Lower leg skin (tissue), 4 donors: ENCODE measurements at regions not wholly inside any gene's neighbourhood (a gene's known extent, or its start where the extent isn't known, plus 50 kb on each side); places are given as distances from the start of the nearest gene placed in this dataset.
A peak's percentile ranks its signal among the peaks of the same experiment; 100 is the strongest.

Experiments
- DNase-seq, 2 donors: peaks; one replicate each; pipeline ENCODE4 v3.0.0-alpha.2; 2019; ENCODE audit warnings: low spot score in 2 of 2
- H3K4me3 ChIP-seq: fragments of 200-600 bp; sonication (generic); 2 replicates; pipeline ENCODE4 v1.5.1; 2017; ENCODE audit warnings: mild to moderate bottlenecking, low read depth; ENCODE audit not compliant: poor library complexity, severe bottlenecking
- CTCF ChIP-seq, 3 donors: fragments of 450-650 bp; IDR thresholded peaks; one replicate each; pipeline ENCODE4 v1.5.1; 2016; ENCODE audit warnings: antibody characterized with exemption in 3 of 3, mild to moderate bottlenecking in 3 of 3, moderate library complexity in 2 of 3
- POLR2A ChIP-seq, 2 donors: fragments of 450-650 bp; IDR thresholded peaks; one replicate each; pipeline ENCODE4 v1.6.1; 2016 to 2017; ENCODE audit warnings: antibody characterized with exemption in 2 of 2, mild to moderate bottlenecking in 1 of 2, moderate library complexity in 1 of 2
- WGBS, 2 donors: methylation state at CpG; one replicate each; pipeline ENCODE4 v1.1.5; 2018; 5-methylcytosine and 5-hydroxymethylcytosine counted together
- intact Hi-C: fragments of 100-400 bp; cut with DNase I; formaldehyde crosslinking; loops from one replicate; pipeline ENCODE4 v1.15.0; 2023; ENCODE audit warnings: low total_unique reads

- whole genome bisulfite sequencing, 2 donors, result 80 to 84% methylated on average over 8 of the region's 8 CpGs
- TF ChIP-seq CTCF (IDR thresholded peaks at IDR 0.05) (no peak), POLR2A (IDR thresholded peaks at IDR 0.05) (no peak)
- DNase-seq, result no peak
- H3K4me3 ChIP-seq, result no peak overlapping the region
- intact Hi-C loops, result no loop called here
Measured at GRCh38 chr7:98737176-98737575, 120.1 kb downstream of the NPTX2 start.

- H3K4me3 ChIP-seq, result no peak overlapping the region
- WGBS, 2 donors, result 48 to 54% methylated on average over 3 of the region's 3 CpGs
- TF ChIP-seq CTCF (IDR thresholded peaks at IDR 0.05) (no peak), POLR2A (IDR thresholded peaks at IDR 0.05) (no peak)
- no peak for DNase-seq
- intact Hi-C loops, result no loop called here
Measured at GRCh38 chr7:98740643-98741042, 123.6 kb downstream of the NPTX2 start.

- intact Hi-C loops, result no loop called here
- H3K4me3 ChIP-seq, result no peak overlapping the region
- TF ChIP-seq POLR2A (IDR thresholded peaks at IDR 0.05), result no peak
- TF ChIP-seq CTCF (IDR thresholded peaks at IDR 0.05), result no peak
- DNase-seq, result peak; percentile 26 to 89
- 34 to 35% methylated on average over 5 of the region's 5 CpGs for WGBS, 2 donors
Measured at GRCh38 chr7:98745722-98746318, 124.0 kb downstream of the TMEM130 start.

GRCh38 chr7:98748090-98748489 lies 121.7 kb downstream of the TMEM130 start:
- no peak overlapping the region for H3K4me3 ChIP-seq
- intact Hi-C loops, result no loop called here
- 35 to 58% methylated on average over 1 of the region's 1 CpG for WGBS, 2 donors
- TF ChIP-seq CTCF (IDR thresholded peaks at IDR 0.05) (no peak), POLR2A (IDR thresholded peaks at IDR 0.05) (no peak)
- DNase-seq, result no peak

- intact Hi-C loops, result no loop called here
- H3K4me3 ChIP-seq, result no peak overlapping the region
- 75 to 90% methylated on average over 5 to 7 of the region's 7 CpGs for WGBS, 2 donors
- DNase-seq, result no peak
- no peak for TF ChIP-seq CTCF (IDR thresholded peaks at IDR 0.05)
- no peak for TF ChIP-seq POLR2A (IDR thresholded peaks at IDR 0.05)
Measured at GRCh38 chr7:98753176-98753575, 116.6 kb downstream of the TMEM130 start.

GRCh38 chr7:98753989-98754479 lies 115.8 kb downstream of the TMEM130 start:
- 57 to 71% methylated on average over 5 to 6 of the region's 6 CpGs for WGBS, 2 donors
- TF ChIP-seq CTCF (IDR thresholded peaks at IDR 0.05) (no peak), POLR2A (IDR thresholded peaks at IDR 0.05) (no peak)
- no peak overlapping the region for H3K4me3 ChIP-seq
- no peak for DNase-seq
- intact Hi-C loops, result no loop called here
